Neural progenitor cell (in vitro differentiated cells): ENCODE measurements at regions not wholly inside any gene's neighbourhood (a gene's known extent, or its start where the extent isn't known, plus 50 kb on each side); places are given as distances from the start of the nearest gene placed in this dataset.

ENCODE experiments used
- DNase-seq: peaks from one replicate; pipeline ENCODE4 v3.0.0-alpha.2; 2016; ENCODE audit warnings: low spot score
- H2AFZ ChIP-seq: fragments of 200-600 bp; sonication (generic); replicated peaks from 2 replicates; pipeline ENCODE4 v1.6.1; 2016; ENCODE audit warnings: antibody characterized with exemption
- H3F3A ChIP-seq: fragments of 200-600 bp; sonication (generic); 2 replicates; pipeline ENCODE4 v1.6.1; 2016; ENCODE audit warnings: antibody characterized with exemption, low read depth
- H3K27ac ChIP-seq: fragments of 200-600 bp; sonication (generic); 2 replicates; pipeline ENCODE4 v1.5.1; 2016; ENCODE audit warnings: mild to moderate bottlenecking
- H3K27me3 ChIP-seq: fragments of 200-600 bp; sonication (generic); 2 replicates; pipeline ENCODE4 v1.6.1; 2016; ENCODE audit warnings: mild to moderate bottlenecking, moderate library complexity
- H3K36me3 ChIP-seq: fragments of 200-600 bp; sonication (generic); 2 replicates; pipeline ENCODE4 v1.5.1; 2016
- H3K4me1 ChIP-seq: fragments of 200-600 bp; sonication (generic); 2 replicates; pipeline ENCODE4 v1.6.1; 2016; ENCODE audit warnings: mixed run types
- H3K4me2 ChIP-seq: fragments of 200-600 bp; sonication (generic); 2 replicates; pipeline ENCODE4 v1.6.1; 2016
- H3K4me3 ChIP-seq: fragments of 200-600 bp; sonication (generic); 2 replicates; pipeline ENCODE4 v1.5.1; 2016
- H3K79me2 ChIP-seq: fragments of 200-600 bp; sonication (generic); 2 replicates; pipeline ENCODE4 v1.6.1; 2016; ENCODE audit warnings: low read depth
- H3K9ac ChIP-seq: fragments of 200-600 bp; sonication (generic); 2 replicates; pipeline ENCODE4 v1.6.1; 2016
- H3K9me3 ChIP-seq: fragments of 200-600 bp; sonication (generic); 2 replicates; pipeline ENCODE4 v1.5.1; 2016; ENCODE audit warnings: low read depth
- H4K20me1 ChIP-seq: fragments of 200-600 bp; sonication (generic); 2 replicates; pipeline ENCODE4 v1.6.1; 2016; ENCODE audit warnings: low read depth
- H3K27ac Mint-ChIP-seq: 3 replicates; pipeline ENCODE4 v1.8.0; 2021; ENCODE audit warnings: mixed read lengths
- H3K27me3 Mint-ChIP-seq: 2 replicates; pipeline ENCODE4 v1.8.0; 2022; ENCODE audit warnings: low read depth, mild to moderate bottlenecking, inconsistent platforms, moderate library complexity, mixed read lengths; ENCODE audit not compliant: insufficient read depth
- H3K36me3 Mint-ChIP-seq: 3 replicates; pipeline ENCODE4 v1.8.0; 2021; ENCODE audit warnings: mixed read lengths
- H3K4me1 Mint-ChIP-seq: 3 replicates; pipeline ENCODE4 v1.8.0; 2021; ENCODE audit warnings: mixed read lengths
- H3K4me3 Mint-ChIP-seq: 3 replicates; pipeline ENCODE4 v1.8.0; 2021; ENCODE audit warnings: mild to moderate bottlenecking, moderate library complexity, mixed read lengths
- H3K9me3 Mint-ChIP-seq: 3 replicates; pipeline ENCODE4 v1.8.0; 2020; ENCODE audit warnings: mixed read lengths
- CTCF ChIP-seq: fragments of 200-600 bp; sonication (generic); IDR thresholded peaks from 2 replicates; pipeline ENCODE4 v1.5.1; 2017; ENCODE audit warnings: antibody characterized with exemption, mild to moderate bottlenecking
- EZH2 ChIP-seq: fragments of 200-600 bp; sonication (generic); IDR thresholded peaks from 2 replicates; pipeline ENCODE4 v1.6.1; 2017; ENCODE audit warnings: antibody characterized with exemption, mild to moderate bottlenecking, moderate library complexity
- EZH2phosphoT487 ChIP-seq: fragments of 200-600 bp; sonication (generic); IDR thresholded peaks from 2 replicates; pipeline ENCODE4 v1.6.1; 2017; ENCODE audit warnings: antibody characterized with exemption

DNA sequence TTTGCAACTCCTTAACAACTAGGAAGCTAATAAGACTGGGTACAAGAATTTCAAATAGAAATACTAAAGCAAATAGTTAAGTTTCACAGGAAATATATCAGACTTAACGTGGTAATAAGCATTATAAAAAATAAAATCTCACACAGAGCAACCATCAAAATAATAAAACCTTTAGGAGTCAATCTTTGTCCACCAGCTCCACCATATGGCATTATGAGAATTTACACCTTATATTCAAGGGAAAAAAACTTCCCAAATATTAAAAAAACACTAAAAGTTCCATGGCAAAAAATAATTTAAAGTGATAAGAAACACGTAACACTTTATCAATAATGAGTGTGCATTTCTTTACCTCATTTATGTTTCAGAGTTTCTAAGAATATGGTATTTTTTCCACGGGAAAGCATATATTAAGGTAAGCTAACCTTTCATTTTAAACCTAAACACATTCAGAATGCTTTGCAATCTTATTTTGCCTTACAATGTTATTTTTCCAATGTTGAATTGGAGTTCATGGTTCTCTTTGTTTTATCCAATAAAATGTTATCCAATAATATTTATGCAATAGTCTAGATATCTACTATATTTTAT lies 423.2 kb upstream of the SGCG start:
- H4K20me1 ChIP-seq: no peaks in the 10 kb centered on the region
- no peaks in the 10 kb centered on the region for H3K27me3 ChIP-seq
- no peak overlapping the region for H2AFZ ChIP-seq
- no peak overlapping the region for H3K4me3 ChIP-seq
- no peak overlapping the region for H3K27ac ChIP-seq
- peaks cover 8% of the 10 kb centered on the region for H3K27me3 Mint-ChIP-seq
- TF ChIP-seq EZH2 (no peak), CTCF (peak; percentile 66)
- DNase-seq: peak; percentile 22
- H3K36me3 ChIP-seq: no peaks in the 10 kb centered on the region
- no peaks in the 10 kb centered on the region for H3K79me2 ChIP-seq
- no peaks in the 10 kb centered on the region for H3K9me3 ChIP-seq
- H3F3A ChIP-seq: no peaks in the 10 kb centered on the region
- H3K9me3 Mint-ChIP-seq: peaks cover 16% of the 10 kb centered on the region
- H3K4me1 Mint-ChIP-seq: no peaks in the 10 kb centered on the region
- H3K36me3 Mint-ChIP-seq: no peaks in the 10 kb centered on the region
- H3K9ac ChIP-seq: no peak overlapping the region
- H3K4me2 ChIP-seq: no peak overlapping the region
- H3K4me1 ChIP-seq: no peaks in the 10 kb centered on the region
- H3K4me3 Mint-ChIP-seq: no peak overlapping the region
- no peak overlapping the region for H3K27ac Mint-ChIP-seq

DNA sequence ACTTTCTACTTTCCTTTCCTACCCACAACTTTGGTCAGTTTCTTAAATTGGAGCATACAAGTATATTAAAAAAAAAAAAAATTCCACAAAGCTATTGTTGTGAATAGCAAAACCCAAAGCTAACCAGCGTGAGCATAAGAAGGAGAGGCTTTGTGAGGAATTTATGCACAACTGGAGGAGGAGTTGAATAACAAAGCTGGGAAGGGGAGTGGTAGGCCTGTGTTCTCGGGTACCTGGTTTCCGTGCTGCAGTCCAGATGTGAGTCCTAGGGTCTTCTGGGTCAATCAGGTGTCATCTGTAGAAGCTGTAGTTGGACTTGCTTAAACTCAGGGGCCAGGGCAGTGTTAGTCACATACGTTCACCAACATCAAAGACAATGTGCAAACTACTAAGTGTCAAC lies 422.5 kb upstream of the SGCG start:
- H3K4me3 ChIP-seq: no peak overlapping the region
- no peaks in the 10 kb centered on the region for H4K20me1 ChIP-seq
- no peaks in the 10 kb centered on the region for H3K27me3 ChIP-seq
- no peak overlapping the region for H2AFZ ChIP-seq
- peaks cover 8% of the 10 kb centered on the region for H3K27me3 Mint-ChIP-seq
- H3K4me3 Mint-ChIP-seq: no peak overlapping the region
- DNase-seq: no peak
- no peak overlapping the region for H3K27ac Mint-ChIP-seq
- H3K9me3 ChIP-seq: no peaks in the 10 kb centered on the region
- no peak overlapping the region for H3K9ac ChIP-seq
- no peaks in the 10 kb centered on the region for H3K79me2 ChIP-seq
- no peaks in the 10 kb centered on the region for H3K4me1 ChIP-seq
- H3K27ac ChIP-seq: no peak overlapping the region
- H3K4me1 Mint-ChIP-seq: no peaks in the 10 kb centered on the region
- no peak for TF ChIP-seq EZH2phosphoT487
- TF ChIP-seq CTCF: no peak
- TF ChIP-seq EZH2: no peak
- H3K36me3 Mint-ChIP-seq: no peaks in the 10 kb centered on the region
- no peaks in the 10 kb centered on the region for H3K36me3 ChIP-seq
- no peak overlapping the region for H3K4me2 ChIP-seq
- H3K9me3 Mint-ChIP-seq: peaks cover 13% of the 10 kb centered on the region
- H3F3A ChIP-seq: no peaks in the 10 kb centered on the region

DNA sequence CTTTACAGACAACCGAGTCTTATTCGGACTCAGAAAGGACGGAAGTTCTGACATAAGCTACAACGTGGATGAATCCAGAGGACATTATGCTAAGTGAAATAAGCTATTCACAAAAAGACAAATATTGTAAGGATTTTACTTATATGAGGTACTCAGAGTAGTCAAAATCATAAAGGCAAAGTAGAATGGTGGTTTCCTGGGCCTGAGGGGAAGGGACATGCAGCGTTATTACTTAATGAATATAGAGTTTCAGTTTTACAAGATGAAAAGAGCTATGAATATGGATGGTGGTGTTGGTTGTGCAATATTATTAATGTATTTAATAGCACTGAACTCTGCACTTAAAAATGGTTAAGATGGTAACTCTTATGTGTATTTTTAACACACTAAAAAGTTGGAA lies 419.1 kb upstream of the SGCG start:
- Histone ChIP-seq H3K4me1 (no peaks in the 10 kb centered on the region), H2AFZ (no peak overlapping the region), H3K4me2 (no peak overlapping the region), H3K27ac (no peak overlapping the region), H3K9me3 (no peaks in the 10 kb centered on the region), H4K20me1 (no peaks in the 10 kb centered on the region), H3K79me2 (no peaks in the 10 kb centered on the region), H3K4me3 (no peak overlapping the region), H3K36me3 (no peaks in the 10 kb centered on the region), H3K27me3 (no peaks in the 10 kb centered on the region), H3F3A (no peaks in the 10 kb centered on the region), H3K9ac (no peak overlapping the region)
- Mint-ChIP-seq H3K4me1 (no peaks in the 10 kb centered on the region), H3K27ac (no peak overlapping the region), H3K4me3 (no peak overlapping the region), H3K9me3 (no peaks in the 10 kb centered on the region), H3K27me3 (peaks cover 2% of the 10 kb centered on the region), H3K36me3 (no peaks in the 10 kb centered on the region)
- TF ChIP-seq CTCF: no peak
- TF ChIP-seq EZH2: no peak
- TF ChIP-seq EZH2phosphoT487: no peak
- DNase-seq: no peak
